ENCODE measurements at regions not wholly inside any gene's neighbourhood (a gene's known extent, or its start where the extent isn't known, plus 50 kb on each side); places are given as distances from the start of the nearest gene placed in this dataset.

DNA sequence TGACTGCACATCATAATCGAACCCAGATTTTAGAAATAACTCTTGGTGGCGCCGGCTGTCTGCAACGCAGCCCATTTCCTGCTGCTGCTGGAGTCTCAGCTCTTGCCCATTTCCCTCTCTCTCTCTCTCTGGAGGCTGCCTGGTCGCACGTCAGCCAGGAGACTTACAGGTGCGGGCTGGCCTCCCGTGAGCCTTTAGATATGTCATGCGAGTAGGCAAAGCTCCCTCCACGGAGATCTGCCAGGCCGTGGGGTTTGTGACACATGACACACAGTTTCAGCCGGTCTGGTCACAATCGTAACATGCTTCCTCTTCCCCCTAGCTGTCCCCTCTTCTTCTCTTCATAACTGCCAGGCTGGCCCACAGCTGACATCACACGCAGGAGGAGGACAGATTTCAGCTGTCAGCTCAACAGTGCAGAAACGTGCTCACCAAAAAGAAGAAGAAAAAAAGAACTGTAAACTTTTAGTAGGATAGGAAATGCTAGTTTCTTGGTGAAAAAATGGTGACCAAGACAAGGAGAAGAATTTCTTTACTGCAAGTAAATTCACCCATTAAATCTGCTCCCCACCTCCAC, 489.3 kb downstream of the ZNF516 start (continued):
- TF ChIP-seq, protein P1, sequence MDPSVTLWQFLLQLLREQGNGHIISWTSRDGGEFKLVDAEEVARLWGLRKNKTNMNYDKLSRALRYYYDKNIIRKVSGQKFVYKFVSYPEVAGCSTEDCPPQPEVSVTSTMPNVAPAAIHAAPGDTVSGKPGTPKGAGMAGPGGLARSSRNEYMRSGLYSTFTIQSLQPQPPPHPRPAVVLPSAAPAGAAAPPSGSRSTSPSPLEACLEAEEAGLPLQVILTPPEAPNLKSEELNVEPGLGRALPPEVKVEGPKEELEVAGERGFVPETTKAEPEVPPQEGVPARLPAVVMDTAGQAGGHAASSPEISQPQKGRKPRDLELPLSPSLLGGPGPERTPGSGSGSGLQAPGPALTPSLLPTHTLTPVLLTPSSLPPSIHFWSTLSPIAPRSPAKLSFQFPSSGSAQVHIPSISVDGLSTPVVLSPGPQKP (CRISPR knock-in tag; IDR thresholded peaks at IDR 0.05): no peak
- TF ChIP-seq ZNF121 (CRISPR knock-in tag; conservative IDR thresholded peaks at IDR 0.05) (no peak), ZNF583 (CRISPR knock-in tag; IDR thresholded peaks at IDR 0.05) (no peak), GATA2 (CRISPR knock-in tag; IDR thresholded peaks at IDR 0.05) (no peak), U2AF2 (optimal IDR thresholded peaks at IDR 0.05; ENCODE audit: low read depth, low read length) (no peak), JUND (IDR thresholded peaks at IDR 0.05; ENCODE audit: borderline replicate concordance, low read depth, low read length) (no peak), JUND (tag; IDR thresholded peaks at IDR 0.05; ENCODE audit: borderline replicate concordance, low read depth, low read length) (no peak), KLF10 (CRISPR knock-in tag; IDR thresholded peaks at IDR 0.05) (no peak), FOXK2 (conservative IDR thresholded peaks at IDR 0.05 in 1 of 2, IDR thresholded peaks at IDR 0.05 in 1 of 2; ENCODE audit: low read depth in 2 of 2) (no peak), ETV5 (CRISPR knock-in tag; IDR thresholded peaks at IDR 0.05; ENCODE audit: low read depth) (no peak), XRCC4 (IDR thresholded peaks at IDR 0.05; ENCODE audit: extremely low read depth, insufficient read depth, insufficient read length) (no peak), ZNF431 (CRISPR knock-in tag; IDR thresholded peaks at IDR 0.05) (no peak), KDM4B (IDR thresholded peaks at IDR 0.05; ENCODE audit: borderline replicate concordance in 2 of 2, low read depth in 1 of 2) (no peak)
- TF ChIP-seq, protein P2, sequence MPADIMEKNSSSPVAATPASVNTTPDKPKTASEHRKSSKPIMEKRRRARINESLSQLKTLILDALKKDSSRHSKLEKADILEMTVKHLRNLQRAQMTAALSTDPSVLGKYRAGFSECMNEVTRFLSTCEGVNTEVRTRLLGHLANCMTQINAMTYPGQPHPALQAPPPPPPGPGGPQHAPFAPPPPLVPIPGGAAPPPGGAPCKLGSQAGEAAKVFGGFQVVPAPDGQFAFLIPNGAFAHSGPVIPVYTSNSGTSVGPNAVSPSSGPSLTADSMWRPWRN (IDR thresholded peaks at IDR 0.05; ENCODE audit: low read depth): no peak
- TF ChIP-seq, protein P3, sequence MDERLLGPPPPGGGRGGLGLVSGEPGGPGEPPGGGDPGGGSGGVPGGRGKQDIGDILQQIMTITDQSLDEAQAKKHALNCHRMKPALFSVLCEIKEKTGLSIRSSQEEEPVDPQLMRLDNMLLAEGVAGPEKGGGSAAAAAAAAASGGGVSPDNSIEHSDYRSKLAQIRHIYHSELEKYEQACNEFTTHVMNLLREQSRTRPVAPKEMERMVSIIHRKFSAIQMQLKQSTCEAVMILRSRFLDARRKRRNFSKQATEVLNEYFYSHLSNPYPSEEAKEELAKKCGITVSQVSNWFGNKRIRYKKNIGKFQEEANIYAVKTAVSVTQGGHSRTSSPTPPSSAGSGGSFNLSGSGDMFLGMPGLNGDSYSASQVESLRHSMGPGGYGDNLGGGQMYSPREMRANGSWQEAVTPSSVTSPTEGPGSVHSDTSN (CRISPR knock-in tag; IDR thresholded peaks at IDR 0.05; ENCODE audit: low read depth): no peak
- TF ChIP-seq, protein P3 (tag; conservative IDR thresholded peaks at IDR 0.05; ENCODE audit: low read depth): no peak
- TF ChIP-seq, protein P4, sequence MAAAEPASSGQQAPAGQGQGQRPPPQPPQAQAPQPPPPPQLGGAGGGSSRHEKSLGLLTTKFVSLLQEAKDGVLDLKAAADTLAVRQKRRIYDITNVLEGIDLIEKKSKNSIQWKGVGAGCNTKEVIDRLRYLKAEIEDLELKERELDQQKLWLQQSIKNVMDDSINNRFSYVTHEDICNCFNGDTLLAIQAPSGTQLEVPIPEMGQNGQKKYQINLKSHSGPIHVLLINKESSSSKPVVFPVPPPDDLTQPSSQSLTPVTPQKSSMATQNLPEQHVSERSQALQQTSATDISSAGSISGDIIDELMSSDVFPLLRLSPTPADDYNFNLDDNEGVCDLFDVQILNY (CRISPR knock-in tag; IDR thresholded peaks at IDR 0.05): no peak
- TF ChIP-seq, protein P5, sequence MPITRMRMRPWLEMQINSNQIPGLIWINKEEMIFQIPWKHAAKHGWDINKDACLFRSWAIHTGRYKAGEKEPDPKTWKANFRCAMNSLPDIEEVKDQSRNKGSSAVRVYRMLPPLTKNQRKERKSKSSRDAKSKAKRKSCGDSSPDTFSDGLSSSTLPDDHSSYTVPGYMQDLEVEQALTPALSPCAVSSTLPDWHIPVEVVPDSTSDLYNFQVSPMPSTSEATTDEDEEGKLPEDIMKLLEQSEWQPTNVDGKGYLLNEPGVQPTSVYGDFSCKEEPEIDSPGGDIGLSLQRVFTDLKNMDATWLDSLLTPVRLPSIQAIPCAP (CRISPR knock-in tag; IDR thresholded peaks at IDR 0.05; ENCODE audit: borderline replicate concordance): no peak

Measured in K562 (cell line).